ENCODE measurements at regions not wholly inside any gene's neighbourhood (a gene's known extent, or its start where the extent isn't known, plus 50 kb on each side); places are given as distances from the start of the nearest gene placed in this dataset.

DNA sequence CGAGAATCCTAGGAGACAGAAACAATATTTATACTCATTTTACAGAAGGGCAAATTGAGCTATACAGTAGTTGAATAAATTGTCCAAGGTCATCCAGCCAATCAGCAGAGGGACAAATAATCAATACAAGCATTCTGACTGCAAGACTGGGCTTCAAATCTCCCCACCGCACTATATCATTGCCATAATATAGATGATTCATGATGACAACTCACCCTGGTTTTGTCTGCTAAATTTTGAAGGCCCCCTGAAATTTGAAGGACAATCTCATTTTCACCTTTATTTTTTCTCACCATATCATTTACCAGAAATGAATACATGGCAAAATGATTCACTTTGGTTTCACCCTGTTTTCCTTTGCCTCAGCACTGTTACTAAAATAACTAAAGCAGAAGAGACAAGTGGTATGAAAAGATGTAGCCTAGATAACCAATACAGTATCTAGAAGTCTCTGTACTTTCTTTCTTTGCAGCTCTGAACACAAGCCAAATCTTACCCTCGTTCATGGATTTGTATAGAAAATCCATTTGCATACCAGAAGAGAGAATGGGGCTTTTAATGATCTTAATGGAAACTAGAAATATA, 292.5 kb downstream of the TTLL7 start:
- no peak for TF ChIP-seq CTCF (IDR thresholded peaks at IDR 0.05)

GRCh38 chr1:83705091-83705490, 293.8 kb downstream of the TTLL7 start:
- Mint-ChIP-seq H3K4me1 (ENCODE audit: unreplicated experiment) (peaks cover 1% of the 10 kb centered on the region), H3K9me3 (ENCODE audit: unreplicated experiment) (no peaks in the 10 kb centered on the region), H3K4me3 (ENCODE audit: unreplicated experiment) (no peak overlapping the region), H3K27me3 (ENCODE audit: unreplicated experiment) (no peaks in the 10 kb centered on the region), H3K27ac (ENCODE audit: unreplicated experiment) (no peak overlapping the region), H3K36me3 (ENCODE audit: unreplicated experiment) (no peaks in the 10 kb centered on the region)
- DNase-seq (ENCODE audit: extremely low spot score, unreplicated experiment): no peak
- TF ChIP-seq CTCF (IDR thresholded peaks at IDR 0.05): no peak

More for the DNA sequence above, 292.5 kb downstream of the TTLL7 start:
- no peaks in the 10 kb centered on the region for H3K36me3 Mint-ChIP-seq (ENCODE audit: unreplicated experiment)
- no peak overlapping the region for H3K27ac Mint-ChIP-seq (ENCODE audit: unreplicated experiment)
- no peaks in the 10 kb centered on the region for H3K9me3 Mint-ChIP-seq (ENCODE audit: unreplicated experiment)
- no peak overlapping the region for H3K4me3 Mint-ChIP-seq (ENCODE audit: unreplicated experiment)
- H3K4me1 Mint-ChIP-seq (ENCODE audit: unreplicated experiment): peaks cover 1% of the 10 kb centered on the region
- DNase-seq (ENCODE audit: extremely low spot score, unreplicated experiment): no peak
- H3K27me3 Mint-ChIP-seq (ENCODE audit: unreplicated experiment): peaks cover 2% of the 10 kb centered on the region

- Mint-ChIP-seq H3K9me3 (ENCODE audit: unreplicated experiment) (peaks cover 2% of the 10 kb centered on the region), H3K4me3 (ENCODE audit: unreplicated experiment) (no peak overlapping the region), H3K36me3 (ENCODE audit: unreplicated experiment) (no peaks in the 10 kb centered on the region), H3K27me3 (ENCODE audit: unreplicated experiment) (no peaks in the 10 kb centered on the region), H3K4me1 (ENCODE audit: unreplicated experiment) (peaks cover 1% of the 10 kb centered on the region), H3K27ac (ENCODE audit: unreplicated experiment) (no peak overlapping the region)
- DNase-seq (ENCODE audit: extremely low spot score, unreplicated experiment): no peak
- TF ChIP-seq CTCF (IDR thresholded peaks at IDR 0.05): no peak
Observed at GRCh38 chr1:83704350-83704749, 294.6 kb downstream of the TTLL7 start.

GRCh38 chr1:83702356-83702755, 296.6 kb downstream of the TTLL7 start:
- peaks cover under 1% of the 10 kb centered on the region for H3K27me3 Mint-ChIP-seq (ENCODE audit: unreplicated experiment)
- H3K27ac Mint-ChIP-seq (ENCODE audit: unreplicated experiment): no peak overlapping the region
- H3K4me3 Mint-ChIP-seq (ENCODE audit: unreplicated experiment): no peak overlapping the region
- peaks cover 9% of the 10 kb centered on the region for H3K9me3 Mint-ChIP-seq (ENCODE audit: unreplicated experiment)
- no peaks in the 10 kb centered on the region for H3K36me3 Mint-ChIP-seq (ENCODE audit: unreplicated experiment)
- no peak for TF ChIP-seq CTCF (IDR thresholded peaks at IDR 0.05)
- DNase-seq (ENCODE audit: extremely low spot score, unreplicated experiment): no peak
- H3K4me1 Mint-ChIP-seq (ENCODE audit: unreplicated experiment): no peaks in the 10 kb centered on the region

DNA sequence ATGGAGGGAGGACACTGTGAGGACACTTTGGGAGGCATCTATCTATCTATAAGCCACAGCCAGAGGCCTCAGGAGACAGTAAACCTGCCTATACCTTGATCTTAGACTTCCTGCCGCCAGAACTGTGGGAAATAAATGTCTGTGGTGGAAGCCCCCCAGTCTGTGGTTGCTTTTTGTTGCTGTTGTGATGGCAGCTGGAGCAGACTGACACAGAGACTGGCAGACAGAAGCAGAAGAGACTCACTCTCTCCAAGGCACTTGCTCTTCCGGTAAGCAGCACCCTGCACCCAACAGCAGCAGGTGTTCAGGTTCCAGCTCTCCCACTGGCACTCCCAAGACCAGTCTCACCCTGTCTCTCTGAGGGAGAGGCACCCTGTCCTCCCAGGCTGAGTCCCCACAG, 297.6 kb downstream of the TTLL7 start:
- DNase-seq (ENCODE audit: extremely low spot score, unreplicated experiment): no peak
- no peak overlapping the region for H3K4me3 Mint-ChIP-seq (ENCODE audit: unreplicated experiment)
- TF ChIP-seq CTCF (IDR thresholded peaks at IDR 0.05): no peak
- H3K9me3 Mint-ChIP-seq (ENCODE audit: unreplicated experiment): peaks cover 9% of the 10 kb centered on the region
- H3K27ac Mint-ChIP-seq (ENCODE audit: unreplicated experiment): no peak overlapping the region
- peaks cover 7% of the 10 kb centered on the region for H3K27me3 Mint-ChIP-seq (ENCODE audit: unreplicated experiment)
- H3K4me1 Mint-ChIP-seq (ENCODE audit: unreplicated experiment): no peaks in the 10 kb centered on the region
- H3K36me3 Mint-ChIP-seq (ENCODE audit: unreplicated experiment): no peaks in the 10 kb centered on the region

All from osteocyte (in vitro differentiated cells).